T-helper 17 cell (primary cell): ENCODE measurements at regions not wholly inside any gene's neighbourhood (a gene's known extent, or its start where the extent isn't known, plus 50 kb on each side); places are given as distances from the start of the nearest gene placed in this dataset.

Experiments
- ATAC-seq: fragments of 150-1000 bp; cut with Tn5 transposase; 2 replicates; pipeline ENCODE4 v1.10.0; 2021; ENCODE audit warnings: mild to moderate bottlenecking, moderate library complexity
- DNase-seq, 3 donors: peaks; one replicate each; pipeline versions ENCODE4 v3.0.0 to v3.0.0-alpha.2; 2020 to 2021
- H3K9me3 ChIP-seq: one replicate; pipeline ENCODE4 v1.7.0; 2013; ENCODE audit warnings: low read length, mild to moderate bottlenecking; ENCODE audit not compliant: control insufficient read depth, poor library complexity, severe bottlenecking
- H3K27ac Mint-ChIP-seq: one replicate; pipeline ENCODE4 v1.8.0; 2022; ENCODE audit warnings: mild to moderate bottlenecking, moderate library complexity, mixed read lengths
- H3K27me3 Mint-ChIP-seq: one replicate; pipeline ENCODE4 v1.8.0; 2022; ENCODE audit warnings: mixed read lengths
- H3K36me3 Mint-ChIP-seq: one replicate; pipeline ENCODE4 v1.8.0; 2022; ENCODE audit warnings: low read depth, mixed read lengths
- H3K4me1 Mint-ChIP-seq: one replicate; pipeline ENCODE4 v1.8.0; 2022; ENCODE audit warnings: mild to moderate bottlenecking, mixed read lengths
- H3K4me3 Mint-ChIP-seq: one replicate; pipeline ENCODE4 v1.8.0; 2022; ENCODE audit warnings: mild to moderate bottlenecking, moderate library complexity, mixed read lengths

GRCh38 chr6:40973304-40973703 is 65.7 kb downstream of the UNC5CL start:
- Mint-ChIP-seq H3K36me3 (no peaks in the 10 kb centered on the region), H3K27ac (no peak overlapping the region), H3K27me3 (peaks cover 36% of the 10 kb centered on the region), H3K4me3 (no peak overlapping the region), H3K4me1 (no peaks in the 10 kb centered on the region)
- H3K9me3 ChIP-seq = peaks cover 3% of the 10 kb centered on the region
- DNase-seq = no peak
- no peak for ATAC-seq

DNA sequence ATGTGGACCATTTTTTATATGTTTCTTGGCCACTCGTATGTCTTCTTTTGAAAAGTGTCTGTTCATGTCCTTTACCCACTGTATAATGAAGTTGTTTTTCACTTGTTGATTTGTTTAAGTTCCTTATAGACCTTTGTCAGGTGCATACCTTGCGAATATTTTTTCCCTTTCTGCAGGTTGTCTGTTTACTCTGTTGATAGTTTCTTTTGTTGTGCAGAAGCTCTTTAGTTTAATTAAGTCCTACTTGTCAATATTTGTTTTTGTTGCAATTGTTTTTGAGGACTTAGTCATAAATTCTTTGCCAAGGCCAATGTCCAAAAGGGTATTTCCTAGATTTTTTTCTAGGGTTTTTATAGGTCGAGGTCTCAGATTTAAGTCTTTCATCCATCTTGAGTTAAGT is 66.2 kb downstream of the UNC5CL start:
- Mint-ChIP-seq H3K36me3 (no peaks in the 10 kb centered on the region), H3K4me3 (no peak overlapping the region), H3K4me1 (no peaks in the 10 kb centered on the region), H3K27me3 (peaks cover 32% of the 10 kb centered on the region), H3K27ac (no peak overlapping the region)
- peaks cover 3% of the 10 kb centered on the region for H3K9me3 ChIP-seq
- DNase-seq = no peak
- ATAC-seq = no peak

GRCh38 chr6:40972190-40972589 is 66.8 kb downstream of the UNC5CL start:
- Mint-ChIP-seq H3K4me3 (no peak overlapping the region), H3K27me3 (peaks cover 25% of the 10 kb centered on the region), H3K4me1 (no peaks in the 10 kb centered on the region), H3K27ac (no peak overlapping the region), H3K36me3 (no peaks in the 10 kb centered on the region)
- DNase-seq = no peak
- no peak for ATAC-seq
- H3K9me3 ChIP-seq = peaks cover 3% of the 10 kb centered on the region

GRCh38 chr6:40968620-40969164 is 70.3 kb downstream of the UNC5CL start:
- ATAC-seq (no peak), DNase-seq (no peak)
- Mint-ChIP-seq H3K27me3 (peaks cover 4% of the 10 kb centered on the region), H3K27ac (no peak overlapping the region), H3K36me3 (no peaks in the 10 kb centered on the region), H3K4me3 (no peak overlapping the region), H3K4me1 (no peaks in the 10 kb centered on the region)
- peaks cover 3% of the 10 kb centered on the region for H3K9me3 ChIP-seq

DNA sequence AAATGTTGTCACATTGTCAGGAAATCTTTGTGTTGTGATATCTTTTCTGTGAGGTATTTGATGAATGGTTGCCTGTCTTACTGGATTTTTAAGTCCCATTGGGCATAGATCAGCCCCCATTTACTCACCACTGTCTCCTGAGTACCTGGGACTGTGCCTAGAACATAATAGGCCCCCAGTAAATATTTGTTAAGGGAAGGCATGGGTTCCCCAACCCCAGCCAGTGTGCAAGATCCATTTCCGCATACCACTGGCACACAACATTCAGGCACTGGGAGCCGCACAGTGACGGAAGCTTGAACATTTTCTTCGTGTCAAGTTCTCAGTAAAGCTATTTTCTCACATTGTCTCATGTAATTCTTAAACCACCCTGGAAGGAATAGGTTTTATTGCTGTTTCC is 72.2 kb downstream of the UNC5CL start:
- Mint-ChIP-seq H3K27me3 (peaks cover 4% of the 10 kb centered on the region), H3K27ac (no peak overlapping the region), H3K4me3 (no peak overlapping the region), H3K36me3 (no peaks in the 10 kb centered on the region), H3K4me1 (peaks cover 5% of the 10 kb centered on the region)
- ATAC-seq (no peak), DNase-seq (no peak)
- H3K9me3 ChIP-seq = peaks cover 3% of the 10 kb centered on the region

DNA sequence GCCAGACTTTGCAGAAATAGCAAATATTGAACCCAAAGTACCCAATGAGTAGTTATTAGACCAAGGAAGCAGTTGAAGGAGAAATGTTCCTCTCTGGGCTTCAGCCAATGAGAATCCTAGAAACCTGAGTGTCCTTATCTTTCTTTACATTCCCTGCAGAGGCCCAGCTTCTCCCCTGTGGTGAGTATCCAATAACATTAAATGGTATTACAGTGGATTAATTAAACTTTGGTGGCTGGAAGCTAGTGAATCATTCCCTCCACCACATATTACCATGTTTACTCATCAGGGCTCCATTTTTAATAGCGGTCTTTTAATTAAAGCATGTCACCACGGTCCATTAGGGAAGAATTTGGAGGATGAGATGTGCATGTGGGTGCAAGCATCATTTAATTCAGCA is 74.0 kb downstream of the UNC5CL start:
- H3K4me1 Mint-ChIP-seq = peaks cover 5% of the 10 kb centered on the region

GRCh38 chr6:40963019-40963418 is 76.0 kb downstream of the UNC5CL start:
- H3K4me3 Mint-ChIP-seq = no peak overlapping the region
- DNase-seq = no peak
- no peak for ATAC-seq
- no peaks in the 10 kb centered on the region for H3K36me3 Mint-ChIP-seq
- H3K4me1 Mint-ChIP-seq = peaks cover 5% of the 10 kb centered on the region
- no peak overlapping the region for H3K27ac Mint-ChIP-seq
- H3K27me3 Mint-ChIP-seq = no peaks in the 10 kb centered on the region
- no peaks in the 10 kb centered on the region for H3K9me3 ChIP-seq

More for the DNA sequence above, 74.0 kb downstream of the UNC5CL start:
- H3K4me3 Mint-ChIP-seq = no peak overlapping the region
- no peak overlapping the region for H3K27ac Mint-ChIP-seq
- H3K9me3 ChIP-seq = no peaks in the 10 kb centered on the region
- ATAC-seq (no peak), DNase-seq (no peak)
- H3K36me3 Mint-ChIP-seq = no peaks in the 10 kb centered on the region
- peaks cover 4% of the 10 kb centered on the region for H3K27me3 Mint-ChIP-seq

GRCh38 chr6:40962241-40962640 is 76.8 kb downstream of the UNC5CL start:
- Mint-ChIP-seq H3K27ac (no peak overlapping the region), H3K36me3 (no peaks in the 10 kb centered on the region), H3K27me3 (no peaks in the 10 kb centered on the region), H3K4me1 (peaks cover 5% of the 10 kb centered on the region), H3K4me3 (no peak overlapping the region)
- no peaks in the 10 kb centered on the region for H3K9me3 ChIP-seq
- ATAC-seq = no peak
- no peak for DNase-seq

GRCh38 chr6:40961831-40962230 is 77.2 kb downstream of the UNC5CL start:
- H3K36me3 Mint-ChIP-seq = no peaks in the 10 kb centered on the region
- H3K9me3 ChIP-seq = peaks cover 3% of the 10 kb centered on the region
- H3K27ac Mint-ChIP-seq = no peak overlapping the region
- DNase-seq = no peak
- no peaks in the 10 kb centered on the region for H3K27me3 Mint-ChIP-seq
- ATAC-seq = no peak
- H3K4me1 Mint-ChIP-seq = peaks cover 5% of the 10 kb centered on the region
- H3K4me3 Mint-ChIP-seq = no peak overlapping the region

DNA sequence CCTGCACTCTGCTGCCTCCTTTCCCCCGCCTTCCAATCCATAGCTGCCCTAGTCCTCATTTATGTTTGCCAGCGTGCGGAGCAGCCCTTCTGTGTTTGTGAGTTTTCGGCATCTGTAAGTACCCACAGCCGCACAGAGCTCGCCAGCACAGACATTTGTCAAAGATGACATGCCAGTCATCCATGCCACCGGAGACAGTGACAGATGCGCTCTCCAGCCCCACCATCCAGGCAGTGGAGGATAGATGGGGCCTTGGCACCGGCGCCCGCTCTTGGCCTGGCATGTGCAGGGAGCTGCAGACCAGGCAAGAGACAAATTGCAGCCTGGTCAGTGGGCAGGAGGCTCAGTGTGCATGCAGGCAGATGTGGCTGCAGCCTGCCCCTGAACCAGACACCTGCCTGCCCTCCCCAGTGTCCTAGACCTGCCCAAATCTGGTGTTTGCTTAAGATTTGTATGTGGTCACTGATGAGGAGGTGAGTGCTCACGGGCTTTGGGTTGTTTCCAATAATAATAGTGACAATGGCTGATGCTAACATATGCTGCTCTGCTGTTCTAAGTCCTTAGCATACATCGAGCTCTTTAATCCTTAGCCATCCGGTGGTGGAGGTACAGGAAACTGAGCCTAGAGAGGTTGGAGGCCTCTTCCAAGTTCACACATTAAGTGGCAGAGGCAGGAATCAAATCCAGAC is 78.1 kb downstream of the UNC5CL start:
- H3K36me3 Mint-ChIP-seq = no peaks in the 10 kb centered on the region
- H3K9me3 ChIP-seq = peaks cover 3% of the 10 kb centered on the region
- H3K27me3 Mint-ChIP-seq = peaks cover 2% of the 10 kb centered on the region
- no peak for DNase-seq
- no peak overlapping the region for H3K4me3 Mint-ChIP-seq
- no peak overlapping the region for H3K27ac Mint-ChIP-seq
- H3K4me1 Mint-ChIP-seq = peaks cover 5% of the 10 kb centered on the region
- no peak for ATAC-seq

DNA sequence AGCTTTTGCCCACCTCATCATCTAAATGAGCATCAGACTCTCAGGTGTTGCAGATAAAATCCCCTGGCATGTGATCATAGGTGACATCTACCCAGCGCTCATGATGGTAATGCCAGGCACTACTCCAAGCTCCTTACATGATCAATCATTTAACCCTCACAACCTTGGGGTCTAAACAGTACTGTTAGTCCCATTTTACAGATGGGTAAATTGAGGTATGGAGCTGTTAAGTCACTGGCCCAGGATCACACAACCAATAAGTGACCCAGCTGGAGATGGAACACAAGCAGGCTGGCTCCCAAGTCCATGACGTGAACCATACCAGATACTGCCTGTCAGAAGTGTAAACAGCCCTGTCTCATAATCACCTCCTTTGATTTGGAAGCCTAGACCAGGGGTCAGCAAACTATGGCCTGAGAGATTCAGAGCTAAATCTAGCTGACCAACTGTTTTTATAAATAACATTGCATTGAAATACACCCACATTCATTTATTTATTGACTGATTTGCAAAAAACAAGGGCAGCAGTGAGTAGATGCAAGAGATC is 79.2 kb downstream of the UNC5CL start:
- ATAC-seq = no peak
- Mint-ChIP-seq H3K27me3 (peaks cover 6% of the 10 kb centered on the region), H3K4me3 (no peak overlapping the region), H3K4me1 (peaks cover 8% of the 10 kb centered on the region), H3K36me3 (no peaks in the 10 kb centered on the region), H3K27ac (no peak overlapping the region)
- peaks cover 3% of the 10 kb centered on the region for H3K9me3 ChIP-seq
- DNase-seq = no peak

DNA sequence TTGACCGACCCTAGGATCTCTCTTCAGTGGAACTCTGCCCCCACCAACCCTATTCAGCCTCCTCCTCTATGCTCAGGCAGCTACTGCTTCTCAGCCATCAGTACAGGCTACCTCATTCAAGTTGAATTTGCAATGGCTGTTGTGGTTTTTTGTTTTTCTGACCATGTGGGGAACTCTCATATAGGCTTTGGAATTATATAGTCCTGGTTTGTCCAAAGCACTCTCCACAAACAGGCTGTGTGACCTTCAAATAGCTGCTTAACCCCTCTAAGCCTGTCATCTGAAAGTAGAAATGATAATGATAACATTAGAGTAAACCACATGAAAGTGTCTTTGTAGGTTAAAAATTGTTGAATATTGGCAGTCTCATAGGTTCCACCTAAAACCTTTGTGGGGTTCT is 80.3 kb downstream of the UNC5CL start:
- no peaks in the 10 kb centered on the region for H3K36me3 Mint-ChIP-seq
- ATAC-seq (no peak), DNase-seq (no peak)
- H3K4me3 Mint-ChIP-seq = no peak overlapping the region
- peaks cover 10% of the 10 kb centered on the region for H3K27me3 Mint-ChIP-seq
- H3K4me1 Mint-ChIP-seq = peaks cover 8% of the 10 kb centered on the region
- no peak overlapping the region for H3K27ac Mint-ChIP-seq
- H3K9me3 ChIP-seq = peaks cover 3% of the 10 kb centered on the region

DNA sequence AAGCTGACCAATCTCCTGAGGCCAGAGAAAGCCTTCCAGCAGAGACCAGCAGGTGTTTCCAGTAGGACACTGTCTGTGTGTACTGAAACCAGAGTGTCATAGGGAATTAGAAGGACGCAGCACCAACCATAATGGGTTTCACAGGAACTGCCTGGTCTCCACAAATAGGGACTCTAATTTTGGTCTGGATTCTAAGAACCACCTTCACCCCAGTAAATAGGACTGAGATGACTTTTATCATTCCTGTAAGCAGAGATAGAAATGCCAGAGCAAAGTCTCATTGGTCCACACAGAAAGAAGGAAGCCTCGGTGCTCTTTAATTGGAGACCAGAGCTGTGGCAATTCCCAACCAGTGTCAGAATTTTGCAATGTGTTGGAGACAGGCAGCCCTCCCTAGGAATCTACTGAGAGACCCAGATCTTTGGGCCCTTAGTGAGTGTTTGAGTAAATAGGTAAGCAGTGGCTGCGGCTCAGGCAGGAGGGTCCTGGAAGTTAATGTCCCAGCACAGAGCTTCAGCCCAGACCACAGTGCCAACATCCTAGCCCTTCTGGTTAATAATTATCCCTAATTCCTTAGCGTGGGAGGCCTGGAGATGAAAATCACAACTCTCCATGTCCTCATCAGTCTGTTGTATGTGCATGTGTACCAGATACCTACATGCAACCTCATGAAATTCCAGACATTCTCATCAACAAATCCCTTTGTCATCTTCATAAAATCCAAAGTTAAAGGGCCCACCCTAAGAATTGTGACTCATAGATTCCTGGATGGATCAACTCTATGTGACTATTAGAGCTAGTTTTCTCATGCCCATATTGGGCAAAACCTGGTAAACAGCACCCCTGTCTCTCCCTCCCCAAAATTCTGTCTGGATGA is 81.2 kb downstream of the UNC5CL start:
- H3K36me3 Mint-ChIP-seq = no peaks in the 10 kb centered on the region
- peaks cover 3% of the 10 kb centered on the region for H3K9me3 ChIP-seq
- peaks cover 8% of the 10 kb centered on the region for H3K4me1 Mint-ChIP-seq
- H3K27ac Mint-ChIP-seq = no peak overlapping the region
- no peak for DNase-seq
- no peak for ATAC-seq
- H3K27me3 Mint-ChIP-seq = peaks cover 19% of the 10 kb centered on the region
- H3K4me3 Mint-ChIP-seq = no peak overlapping the region
